Natural killer cell (primary cell): ENCODE measurements at regions not wholly inside any gene's neighbourhood (a gene's known extent, or its start where the extent isn't known, plus 50 kb on each side); places are given as distances from the start of the nearest gene placed in this dataset.

Source experiments
- ATAC-seq, 3 donors: fragments of 150-1000 bp in 2 of 3; fragments of 200-7000 bp in 1 of 3; cut with Tn5 transposase; 1 replicate in 1 of 3; 2 replicates in 2 of 3; pipeline ENCODE4 v1.10.0; 2021; ENCODE audit warnings: mild to moderate bottlenecking in 2 of 3, moderate library complexity in 2 of 3
- DNase-seq, 2 donors: peaks; one replicate each; pipeline versions ENCODE4 v3.0.0 to v3.0.0-alpha.2; 2013 to 2021; ENCODE audit warnings: mixed read lengths in 1 of 2
- H3K27ac ChIP-seq: one replicate; pipeline ENCODE4 v1.5.1; 2013; ENCODE audit warnings: mild to moderate bottlenecking, low read length
- H3K27me3 ChIP-seq: one replicate; pipeline ENCODE4 v1.6.1; 2013; ENCODE audit warnings: low read length; ENCODE audit not compliant: control insufficient read depth, insufficient read depth
- H3K36me3 ChIP-seq: one replicate; pipeline ENCODE4 v1.6.1; 2013; ENCODE audit warnings: low read length; ENCODE audit not compliant: control insufficient read depth, insufficient read depth
- H3K4me1 ChIP-seq: one replicate; pipeline ENCODE4 v1.6.1; 2013; ENCODE audit warnings: low read length; ENCODE audit not compliant: control insufficient read depth, insufficient read depth
- H3K4me3 ChIP-seq: one replicate; pipeline ENCODE4 v1.5.1; 2013; ENCODE audit warnings: low read length
- H3K9me3 ChIP-seq: one replicate; pipeline ENCODE4 v1.6.1; 2013; ENCODE audit warnings: low read length; ENCODE audit not compliant: control insufficient read depth, insufficient read depth
- H3K27ac Mint-ChIP-seq, 2 donors: one replicate each; pipeline ENCODE4 v1.8.0; 2022; ENCODE audit warnings: mild to moderate bottlenecking in 2 of 2, mixed read lengths in 2 of 2, moderate library complexity in 1 of 2
- H3K27me3 Mint-ChIP-seq, 2 donors: one replicate each; pipeline ENCODE4 v1.8.0; 2022; ENCODE audit warnings: low read depth in 2 of 2, mixed read lengths in 2 of 2
- H3K36me3 Mint-ChIP-seq: one replicate; pipeline ENCODE4 v1.8.0; 2022; ENCODE audit warnings: mixed read lengths
- H3K4me1 Mint-ChIP-seq, 2 donors: one replicate each; pipeline ENCODE4 v1.8.0; 2022; ENCODE audit warnings: mixed read lengths in 2 of 2
- H3K4me3 Mint-ChIP-seq: one replicate; pipeline ENCODE4 v1.8.0; 2022; ENCODE audit warnings: mild to moderate bottlenecking, moderate library complexity, mixed read lengths
- H3K9me3 Mint-ChIP-seq, 2 donors: one replicate each; pipeline ENCODE4 v1.8.0; 2022; ENCODE audit warnings: mixed read lengths in 2 of 2
- CTCF ChIP-seq: fragments of 200-600 bp; IDR thresholded peaks from one replicate; pipeline ENCODE4 v1.8.0; 2022; ENCODE audit warnings: antibody characterized with exemption
- WGBS: methylation state at CpG from one replicate; pipeline ENCODE4 v1.1.7; 2013; ENCODE audit warnings: missing lambda C conversion rate; ENCODE audit not compliant: insufficient coverage; 5-methylcytosine and 5-hydroxymethylcytosine counted together
- intact Hi-C: fragments of 100-400 bp; cut with micrococcal nuclease; formaldehyde crosslinking; loops from one replicate; pipeline ENCODE4 v1.14.2; 2022

GRCh38 chr12:53866727-53867126, 71.9 kb upstream of the HOXC13 start:
- H3K27me3 Mint-ChIP-seq = peaks cover 27 to 33% of the 10 kb centered on the region in 2 donors
- no peak for DNase-seq
- no peak overlapping the region for H3K27ac Mint-ChIP-seq
- no peak overlapping the region for H3K4me3 Mint-ChIP-seq
- WGBS = 84% methylated on average over 3 of the region's 3 CpGs
- H3K27me3 ChIP-seq = peaks cover 7% of the 10 kb centered on the region
- no peaks in the 10 kb centered on the region for H3K4me1 ChIP-seq
- H3K9me3 Mint-ChIP-seq = no peaks in the 10 kb centered on the region
- no peak for TF ChIP-seq CTCF
- H3K9me3 ChIP-seq = no peaks in the 10 kb centered on the region
- H3K4me1 Mint-ChIP-seq = no peaks in the 10 kb centered on the region
- intact Hi-C loops = no loop called here
- H3K36me3 Mint-ChIP-seq = no peaks in the 10 kb centered on the region
- no peak overlapping the region for H3K4me3 ChIP-seq
- no peaks in the 10 kb centered on the region for H3K36me3 ChIP-seq
- H3K27ac ChIP-seq = no peak overlapping the region
- ATAC-seq = no peak

- H3K4me3 Mint-ChIP-seq = no peak overlapping the region
- no peak overlapping the region for H3K27ac Mint-ChIP-seq
- DNase-seq (no peak), ATAC-seq (no peak)
- Histone ChIP-seq H3K9me3 (no peaks in the 10 kb centered on the region), H3K27me3 (peaks cover 7% of the 10 kb centered on the region), H3K27ac (no peak overlapping the region), H3K4me3 (no peak overlapping the region), H3K4me1 (no peaks in the 10 kb centered on the region), H3K36me3 (no peaks in the 10 kb centered on the region)
- H3K36me3 Mint-ChIP-seq = no peaks in the 10 kb centered on the region
- intact Hi-C loops = no loop called here
- H3K27me3 Mint-ChIP-seq = peaks cover 26 to 40% of the 10 kb centered on the region in 2 donors
- no peak for TF ChIP-seq CTCF
- H3K9me3 Mint-ChIP-seq = no peaks in the 10 kb centered on the region
- WGBS = 28% methylated on average over 2 of the region's 3 CpGs
- H3K4me1 Mint-ChIP-seq = no peaks in the 10 kb centered on the region
Measured at GRCh38 chr12:53867216-53868012, 71.2 kb upstream of the HOXC13 start.

- H3K9me3 ChIP-seq = no peaks in the 10 kb centered on the region
- Mint-ChIP-seq H3K27ac (no peak overlapping the region), H3K4me3 (no peak overlapping the region), H3K36me3 (no peaks in the 10 kb centered on the region), H3K4me1 (no peaks in the 10 kb centered on the region), H3K9me3 (no peaks in the 10 kb centered on the region), H3K27me3 (peaks cover 34 to 51% of the 10 kb centered on the region in 2 donors)
- H3K27ac ChIP-seq = no peak overlapping the region
- intact Hi-C loops = no loop called here
- TF ChIP-seq CTCF = no peak
- no peak for ATAC-seq
- H3K4me3 ChIP-seq = no peak overlapping the region
- DNase-seq = no peak
- no peaks in the 10 kb centered on the region for H3K4me1 ChIP-seq
- peaks cover 10% of the 10 kb centered on the region for H3K27me3 ChIP-seq
- no peaks in the 10 kb centered on the region for H3K36me3 ChIP-seq
- WGBS = 89% methylated on average over 4 of the region's 5 CpGs
Measured at GRCh38 chr12:53868511-53868986, 70.1 kb upstream of the HOXC13 start.

DNA sequence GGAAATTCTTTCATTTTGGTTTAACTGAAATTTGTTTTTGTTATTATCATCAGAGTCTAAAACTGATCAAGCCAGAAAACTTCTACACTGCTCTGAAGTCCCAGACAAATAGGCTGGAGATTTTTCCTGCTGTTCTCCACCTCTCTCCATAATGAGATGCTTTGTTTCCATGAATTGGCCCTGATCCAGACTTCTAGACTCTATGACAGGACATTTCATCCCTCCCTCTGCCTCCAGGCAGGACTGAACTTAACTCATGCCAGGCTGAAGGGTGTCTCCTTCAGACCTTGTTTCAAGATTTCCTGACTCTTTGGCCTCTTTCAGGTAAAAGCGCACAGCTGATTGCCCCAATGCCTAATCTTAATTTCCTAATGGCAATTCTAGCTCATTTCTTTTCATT, 69.1 kb upstream of the HOXC13 start:
- no peaks in the 10 kb centered on the region for H3K9me3 ChIP-seq
- no peaks in the 10 kb centered on the region for H3K9me3 Mint-ChIP-seq
- no peak overlapping the region for H3K4me3 Mint-ChIP-seq
- H3K4me3 ChIP-seq = no peak overlapping the region
- intact Hi-C loops = no loop called here
- WGBS = 100% methylated on average over 1 of the region's 1 CpG
- H3K27ac ChIP-seq = no peak overlapping the region
- no peak for TF ChIP-seq CTCF
- peaks cover 40 to 54% of the 10 kb centered on the region in 2 donors for H3K27me3 Mint-ChIP-seq
- H3K36me3 ChIP-seq = no peaks in the 10 kb centered on the region
- H3K4me1 Mint-ChIP-seq = no peaks in the 10 kb centered on the region
- H3K36me3 Mint-ChIP-seq = no peaks in the 10 kb centered on the region
- no peak for ATAC-seq
- no peaks in the 10 kb centered on the region for H3K4me1 ChIP-seq
- peaks cover 10% of the 10 kb centered on the region for H3K27me3 ChIP-seq
- no peak for DNase-seq
- H3K27ac Mint-ChIP-seq = no peak overlapping the region
